Activated naive CD8-positive, alpha-beta T cell treated with anti-CD3 and anti-CD28 coated beads, Interleukin-2, amount 50 U/mL, for 24 hours (primary cell): ENCODE measurements at regions not wholly inside any gene's neighbourhood (a gene's known extent, or its start where the extent isn't known, plus 50 kb on each side); places are given as distances from the start of the nearest gene placed in this dataset.
"Not testable (repeated sequence)": the region's sequence is repeated elsewhere in the genome, so short reads cannot be mapped to it uniquely, and the experiment has no call there.

Experiments
- ATAC-seq: fragments of 150-1000 bp; cut with Tn5 transposase; one replicate; pipeline ENCODE4 v1.10.0; 2021
- DNase-seq: peaks from one replicate; pipeline ENCODE4 v3.0.0; 2021
- H3K27ac Mint-ChIP-seq: one replicate; pipeline ENCODE4 v1.8.0; 2021; ENCODE audit warnings: mild to moderate bottlenecking, mixed read lengths
- H3K27me3 Mint-ChIP-seq: one replicate; pipeline ENCODE4 v1.8.0; 2021; ENCODE audit warnings: mixed read lengths
- H3K36me3 Mint-ChIP-seq: one replicate; pipeline ENCODE4 v1.8.0; 2021; ENCODE audit warnings: low read depth, mixed read lengths
- H3K4me1 Mint-ChIP-seq: one replicate; pipeline ENCODE4 v1.8.0; 2021; ENCODE audit warnings: mixed read lengths
- H3K4me3 Mint-ChIP-seq: one replicate; pipeline ENCODE4 v1.8.0; 2021; ENCODE audit warnings: mild to moderate bottlenecking, moderate library complexity, mixed read lengths
- H3K9me3 Mint-ChIP-seq: one replicate; pipeline ENCODE4 v1.8.0; 2021; ENCODE audit warnings: mixed read lengths

GRCh38 chr7:96770758-96771157, 61.1 kb upstream of the SEM1 start:
- H3K27ac Mint-ChIP-seq: no peak overlapping the region
- no peaks in the 10 kb centered on the region for H3K4me1 Mint-ChIP-seq
- DNase-seq (no peak), ATAC-seq (no peak)
- no peaks in the 10 kb centered on the region for H3K9me3 Mint-ChIP-seq
- no peaks in the 10 kb centered on the region for H3K36me3 Mint-ChIP-seq
- no peak overlapping the region for H3K4me3 Mint-ChIP-seq
- peaks cover 17% of the 10 kb centered on the region for H3K27me3 Mint-ChIP-seq

GRCh38 chr7:96772139-96772694, 62.6 kb upstream of the SEM1 start:
- no peak for ATAC-seq
- Mint-ChIP-seq H3K27ac (no peak overlapping the region), H3K4me3 (no peak overlapping the region), H3K27me3 (peaks cover 14% of the 10 kb centered on the region), H3K9me3 (no peaks in the 10 kb centered on the region), H3K36me3 (no peaks in the 10 kb centered on the region), H3K4me1 (no peaks in the 10 kb centered on the region)
- no peak for DNase-seq

- ATAC-seq (no peak), DNase-seq (no peak)
- Mint-ChIP-seq H3K27me3 (peaks cover 14% of the 10 kb centered on the region), H3K27ac (no peak overlapping the region), H3K36me3 (no peaks in the 10 kb centered on the region), H3K9me3 (no peaks in the 10 kb centered on the region), H3K4me1 (no peaks in the 10 kb centered on the region), H3K4me3 (no peak overlapping the region)
Observed at GRCh38 chr7:96773483-96773882, 63.8 kb upstream of the SEM1 start.

- H3K4me1 Mint-ChIP-seq: no peaks in the 10 kb centered on the region
- no peak for ATAC-seq
- H3K36me3 Mint-ChIP-seq: no peaks in the 10 kb centered on the region
Observed at GRCh38 chr7:96774358-96774757, 64.7 kb upstream of the SEM1 start.

GRCh38 chr7:96775046-96775445, 65.4 kb upstream of the SEM1 start:
- no peak for ATAC-seq
- Mint-ChIP-seq H3K36me3 (no peaks in the 10 kb centered on the region), H3K27me3 (peaks cover 14% of the 10 kb centered on the region), H3K27ac (no peak overlapping the region), H3K9me3 (no peaks in the 10 kb centered on the region), H3K4me1 (no peaks in the 10 kb centered on the region), H3K4me3 (no peak overlapping the region)
- no peak for DNase-seq

More at GRCh38 chr7:96774358-96774757, 64.7 kb upstream of the SEM1 start:
- no peak for DNase-seq
- H3K27ac Mint-ChIP-seq: no peak overlapping the region
- H3K27me3 Mint-ChIP-seq: peaks cover 14% of the 10 kb centered on the region
- H3K4me3 Mint-ChIP-seq: no peak overlapping the region
- H3K9me3 Mint-ChIP-seq: no peaks in the 10 kb centered on the region

- Mint-ChIP-seq H3K27me3 (peaks cover 12% of the 10 kb centered on the region), H3K27ac (no peak overlapping the region), H3K36me3 (no peaks in the 10 kb centered on the region), H3K4me3 (no peak overlapping the region), H3K4me1 (no peaks in the 10 kb centered on the region), H3K9me3 (no peaks in the 10 kb centered on the region)
- DNase-seq (no peak), ATAC-seq (peak; percentile 28)
Observed at GRCh38 chr7:96778263-96778662, 68.6 kb upstream of the SEM1 start.

GRCh38 chr7:96781919-96782318, 72.3 kb upstream of the SEM1 start:
- no peaks in the 10 kb centered on the region for H3K9me3 Mint-ChIP-seq
- ATAC-seq: peak; percentile 49
- no peaks in the 10 kb centered on the region for H3K27me3 Mint-ChIP-seq
- no peaks in the 10 kb centered on the region for H3K36me3 Mint-ChIP-seq
- no peak overlapping the region for H3K4me3 Mint-ChIP-seq
- H3K4me1 Mint-ChIP-seq: no peaks in the 10 kb centered on the region
- DNase-seq: no peak
- H3K27ac Mint-ChIP-seq: no peak overlapping the region

GRCh38 chr7:96782686-96783298, 73.1 kb upstream of the SEM1 start:
- H3K4me1 Mint-ChIP-seq, ATAC-seq, H3K27me3 Mint-ChIP-seq: not testable (repeated sequence)

GRCh38 chr7:96784597-96784996, 75.0 kb upstream of the SEM1 start:
- DNase-seq: no peak
- no peak for ATAC-seq
- Mint-ChIP-seq H3K9me3 (no peaks in the 10 kb centered on the region), H3K36me3 (no peaks in the 10 kb centered on the region), H3K27me3 (no peaks in the 10 kb centered on the region), H3K27ac (no peak overlapping the region), H3K4me1 (no peaks in the 10 kb centered on the region), H3K4me3 (no peak overlapping the region)

More at GRCh38 chr7:96782686-96783298, 73.1 kb upstream of the SEM1 start:
- H3K4me3 Mint-ChIP-seq, H3K36me3 Mint-ChIP-seq, H3K27ac Mint-ChIP-seq, H3K9me3 Mint-ChIP-seq, DNase-seq: not testable (repeated sequence)

- Mint-ChIP-seq H3K27me3 (no peaks in the 10 kb centered on the region), H3K4me1 (no peaks in the 10 kb centered on the region), H3K4me3 (no peak overlapping the region), H3K36me3 (no peaks in the 10 kb centered on the region), H3K9me3 (no peaks in the 10 kb centered on the region), H3K27ac (no peak overlapping the region)
- ATAC-seq (no peak), DNase-seq (no peak)
Observed at GRCh38 chr7:96786261-96786997, 76.8 kb upstream of the SEM1 start.

- Mint-ChIP-seq H3K4me1 (no peaks in the 10 kb centered on the region), H3K27me3 (no peaks in the 10 kb centered on the region), H3K4me3 (no peak overlapping the region), H3K36me3 (no peaks in the 10 kb centered on the region), H3K9me3 (no peaks in the 10 kb centered on the region), H3K27ac (no peak overlapping the region)
- DNase-seq (no peak), ATAC-seq (no peak)
Observed at GRCh38 chr7:96786998-96787395, 77.4 kb upstream of the SEM1 start.

- peaks cover 4% of the 10 kb centered on the region for H3K27me3 Mint-ChIP-seq
- H3K36me3 Mint-ChIP-seq: no peaks in the 10 kb centered on the region
- H3K27ac Mint-ChIP-seq: no peak overlapping the region
- no peak overlapping the region for H3K4me3 Mint-ChIP-seq
- ATAC-seq: no peak
- no peaks in the 10 kb centered on the region for H3K4me1 Mint-ChIP-seq
- no peaks in the 10 kb centered on the region for H3K9me3 Mint-ChIP-seq
- no peak for DNase-seq
Observed at GRCh38 chr7:96789914-96790313, 80.3 kb upstream of the SEM1 start.

GRCh38 chr7:96792115-96792514, 82.5 kb upstream of the SEM1 start:
- ATAC-seq: no peak
- Mint-ChIP-seq H3K9me3 (no peaks in the 10 kb centered on the region), H3K27me3 (peaks cover 4% of the 10 kb centered on the region), H3K4me3 (no peak overlapping the region), H3K36me3 (no peaks in the 10 kb centered on the region), H3K27ac (no peak overlapping the region), H3K4me1 (no peaks in the 10 kb centered on the region)
- DNase-seq: no peak

- H3K4me3 Mint-ChIP-seq: no peak overlapping the region
- ATAC-seq (no peak), DNase-seq (no peak)
- no peak overlapping the region for H3K27ac Mint-ChIP-seq
- no peaks in the 10 kb centered on the region for H3K36me3 Mint-ChIP-seq
- no peaks in the 10 kb centered on the region for H3K9me3 Mint-ChIP-seq
- no peaks in the 10 kb centered on the region for H3K4me1 Mint-ChIP-seq
- H3K27me3 Mint-ChIP-seq: peaks cover 10% of the 10 kb centered on the region
Observed at GRCh38 chr7:96794063-96794462, 84.4 kb upstream of the SEM1 start.

- Mint-ChIP-seq H3K4me3 (no peak overlapping the region), H3K4me1 (no peaks in the 10 kb centered on the region), H3K27me3 (peaks cover 15% of the 10 kb centered on the region), H3K36me3 (no peaks in the 10 kb centered on the region), H3K27ac (no peak overlapping the region), H3K9me3 (no peaks in the 10 kb centered on the region)
- no peak for ATAC-seq
- no peak for DNase-seq
Observed at GRCh38 chr7:96800122-96800521, 90.5 kb upstream of the SEM1 start.
